HG02973 (cell line): ENCODE measurements at regions not wholly inside any gene's neighbourhood (a gene's known extent, or its start where the extent isn't known, plus 50 kb on each side); places are given as distances from the start of the nearest gene placed in this dataset.
A peak's percentile ranks its signal among the peaks of the same experiment; 100 is the strongest.
"Not testable (repeated sequence)": the region's sequence is repeated elsewhere in the genome, so short reads cannot be mapped to it uniquely, and the experiment has no call there.

ENCODE experiments used
- ATAC-seq: cut with Tn5 transposase; IDR thresholded peaks from one replicate; pipeline ENCODE4 v1.9.1; 2021; ENCODE audit warnings: moderate library complexity; ENCODE audit not compliant: unreplicated experiment

- no peak for ATAC-seq
These were observed 98.4 kb upstream of the PRSS16 start for GRCh38 chr6:27149150-27149549.

GRCh38 chr6:27154696-27155095 is 92.8 kb upstream of the PRSS16 start:
- ATAC-seq: no peak

GRCh38 chr6:27156874-27157458 is 90.5 kb upstream of the PRSS16 start:
- ATAC-seq: no peak

GRCh38 chr6:27157459-27158315 is 89.8 kb upstream of the PRSS16 start:
- no peak for ATAC-seq

- no peak for ATAC-seq
These were observed 89.2 kb upstream of the PRSS16 start for GRCh38 chr6:27158316-27158643.

- no peak for ATAC-seq
These were observed 87.8 kb upstream of the PRSS16 start for GRCh38 chr6:27159725-27160124.

- no peak for ATAC-seq
These were observed 86.4 kb upstream of the PRSS16 start for GRCh38 chr6:27161115-27161514.

GRCh38 chr6:27161603-27161945 is 85.9 kb upstream of the PRSS16 start:
- ATAC-seq: no peak

GRCh38 chr6:27161946-27162603 is 85.4 kb upstream of the PRSS16 start:
- ATAC-seq: no peak

- no peak for ATAC-seq
These were observed 83.7 kb upstream of the PRSS16 start for GRCh38 chr6:27163834-27164233.

- no peak for ATAC-seq
These were observed 79.4 kb upstream of the PRSS16 start for GRCh38 chr6:27168108-27168507.

GRCh38 chr6:27168586-27169443 is 78.7 kb upstream of the PRSS16 start:
- ATAC-seq: no peak

GRCh38 chr6:27172524-27173231 is 74.8 kb upstream of the PRSS16 start:
- ATAC-seq: not testable (repeated sequence)

GRCh38 chr6:27173232-27173601 is 74.3 kb upstream of the PRSS16 start:
- not testable (repeated sequence) for ATAC-seq

- ATAC-seq: no peak
These were observed 72.5 kb upstream of the PRSS16 start for GRCh38 chr6:27174958-27175357.

GRCh38 chr6:27176096-27176495 is 71.4 kb upstream of the PRSS16 start:
- ATAC-seq: no peak

- ATAC-seq: no peak
These were observed 70.7 kb upstream of the PRSS16 start for GRCh38 chr6:27176523-27177484.

- peak; percentile 63 for ATAC-seq
These were observed 69.8 kb upstream of the PRSS16 start for GRCh38 chr6:27177485-27178406.

- no peak for ATAC-seq
These were observed 69.1 kb upstream of the PRSS16 start for GRCh38 chr6:27178407-27178730.
